CD4-positive, alpha-beta T cell treated with Interleukin-2 at 100 ng/mL for 4 hours (primary cell): ENCODE measurements at regions not wholly inside any gene's neighbourhood (a gene's known extent, or its start where the extent isn't known, plus 50 kb on each side); places are given as distances from the start of the nearest gene placed in this dataset.

ENCODE experiments used
- DNase-seq: peaks from one replicate; pipeline ENCODE4 v3.0.0-alpha.2; 2020; ENCODE audit warnings: low spot score

DNA sequence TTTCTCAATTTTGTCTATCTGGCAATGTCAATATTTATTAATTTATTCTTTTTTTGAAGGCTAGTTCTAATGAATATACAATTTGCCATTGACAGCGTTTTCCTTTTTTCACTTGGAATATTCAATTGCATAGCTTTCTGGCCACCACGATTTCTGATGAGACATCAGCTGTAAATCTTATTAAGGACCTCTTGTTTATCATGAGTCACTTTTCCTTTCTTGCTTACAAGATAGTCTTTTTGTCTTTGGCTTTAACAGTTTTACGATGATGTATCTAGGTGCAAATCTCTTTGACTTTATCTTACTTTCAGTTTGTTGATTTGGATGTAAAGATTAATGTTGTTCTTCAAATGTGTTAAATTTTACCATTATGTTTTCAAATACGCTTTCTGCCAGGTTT lies 991.6 kb upstream of the SLC10A2 start:
- no peak for DNase-seq

DNA sequence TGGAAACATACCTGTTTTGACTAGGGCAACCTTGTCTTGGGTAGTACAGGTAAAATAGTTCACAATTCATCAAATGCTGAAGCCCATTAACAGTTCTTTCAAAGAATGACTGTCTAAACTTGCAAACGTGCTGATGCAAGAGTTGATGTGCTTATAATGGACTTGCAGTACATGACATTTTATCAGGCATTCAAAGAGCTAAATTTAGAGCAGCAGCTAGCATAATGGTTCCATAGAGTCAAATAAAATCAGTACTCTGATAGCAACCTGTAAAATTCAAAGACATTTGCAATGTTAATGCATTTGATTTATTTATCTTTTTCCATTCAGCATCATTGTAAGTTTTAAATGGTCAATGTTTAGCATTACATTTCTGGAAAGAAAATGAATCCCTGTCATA lies 979.7 kb upstream of the SLC10A2 start:
- DNase-seq = no peak

DNA sequence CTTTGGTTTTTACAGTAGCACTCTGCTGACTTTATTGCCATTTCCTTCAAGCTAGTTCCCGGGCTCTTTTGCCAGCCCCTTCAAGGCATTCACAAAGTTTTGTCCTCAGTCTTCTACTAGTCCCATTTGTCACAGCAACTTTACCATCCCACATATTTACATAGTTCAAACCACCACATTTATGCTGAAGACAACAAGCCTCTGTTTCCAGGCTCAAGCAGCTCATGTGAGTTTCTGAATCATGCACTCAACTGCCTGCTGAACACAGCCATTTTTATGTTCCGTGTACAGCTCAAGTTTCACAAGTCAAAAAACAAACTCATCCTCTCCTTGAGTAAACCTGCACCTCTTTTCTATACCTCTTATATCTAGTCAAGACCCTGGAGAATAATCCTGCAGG lies 977.0 kb upstream of the SLC10A2 start:
- DNase-seq = no peak

DNA sequence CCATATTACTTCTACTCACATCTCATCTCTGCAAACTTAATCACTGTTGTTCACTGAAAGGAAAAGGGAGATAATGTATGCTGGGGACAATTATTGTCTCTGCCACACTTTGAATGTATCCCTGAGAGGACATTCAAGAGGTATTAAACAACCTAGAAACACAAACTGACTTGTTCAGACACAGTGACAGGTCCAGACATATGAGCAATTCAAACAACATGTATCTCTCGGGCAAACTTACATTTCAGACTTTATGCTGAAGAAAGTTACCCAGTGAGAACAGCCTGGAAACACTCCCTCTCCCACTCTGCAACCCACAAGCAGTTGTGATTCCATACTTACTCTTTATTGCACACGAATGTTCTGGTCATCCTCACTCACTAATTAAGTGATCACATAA lies 968.7 kb upstream of the SLC10A2 start:
- DNase-seq = no peak

DNA sequence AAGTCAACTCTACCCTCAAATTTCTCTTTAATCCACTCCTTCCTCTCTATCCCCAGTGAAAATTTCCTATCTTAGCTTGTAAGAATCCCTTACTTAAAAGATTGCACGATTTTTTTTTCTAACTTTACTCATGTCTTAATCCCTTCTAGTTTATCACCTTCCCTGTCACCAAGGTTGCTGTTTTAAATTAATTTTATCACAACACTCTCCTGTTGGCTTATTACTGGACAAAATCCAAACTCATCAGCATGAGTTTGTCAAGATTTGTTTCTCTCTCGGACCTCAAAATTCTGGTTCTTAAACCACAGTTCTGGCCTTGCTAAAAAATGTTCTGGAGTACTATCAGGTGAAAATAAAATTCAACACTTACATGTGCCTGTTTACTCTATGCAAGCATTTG lies 959.1 kb upstream of the SLC10A2 start:
- DNase-seq = no peak

DNA sequence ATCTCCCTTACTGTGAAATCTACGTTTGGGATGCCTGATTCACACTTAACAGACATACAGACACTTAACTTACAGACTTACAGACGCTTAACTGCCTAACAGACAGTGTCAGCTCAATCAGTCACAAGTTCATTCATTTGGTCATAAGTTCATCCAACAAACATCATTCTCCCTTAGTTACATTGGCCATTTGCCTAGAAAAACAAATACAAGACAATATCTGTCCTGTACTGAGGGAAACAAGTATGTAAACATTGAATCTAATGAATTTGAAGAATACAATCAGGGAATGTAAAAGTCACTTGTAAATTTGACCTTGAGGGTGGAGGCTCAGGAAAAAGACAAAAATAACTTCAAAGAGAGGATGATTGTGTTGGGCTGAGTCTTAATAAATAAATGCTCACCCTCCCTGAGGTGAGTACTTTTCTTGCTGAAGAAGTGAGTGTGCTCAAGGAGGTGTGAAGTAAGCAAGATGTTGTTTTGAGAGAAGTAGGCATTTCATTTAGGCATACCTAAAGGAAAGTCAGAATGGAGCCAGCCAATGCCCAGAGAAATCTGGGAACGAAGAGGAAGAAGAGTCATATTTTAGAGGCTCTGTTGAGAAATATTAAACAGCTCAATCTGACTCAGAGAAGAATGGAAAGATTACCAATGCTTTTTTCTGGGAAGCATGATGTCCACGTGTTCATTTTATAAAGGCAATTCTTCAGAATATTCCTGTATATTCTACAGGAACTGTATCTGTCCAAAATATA lies 958.4 kb upstream of the SLC10A2 start:
- DNase-seq = no peak

DNA sequence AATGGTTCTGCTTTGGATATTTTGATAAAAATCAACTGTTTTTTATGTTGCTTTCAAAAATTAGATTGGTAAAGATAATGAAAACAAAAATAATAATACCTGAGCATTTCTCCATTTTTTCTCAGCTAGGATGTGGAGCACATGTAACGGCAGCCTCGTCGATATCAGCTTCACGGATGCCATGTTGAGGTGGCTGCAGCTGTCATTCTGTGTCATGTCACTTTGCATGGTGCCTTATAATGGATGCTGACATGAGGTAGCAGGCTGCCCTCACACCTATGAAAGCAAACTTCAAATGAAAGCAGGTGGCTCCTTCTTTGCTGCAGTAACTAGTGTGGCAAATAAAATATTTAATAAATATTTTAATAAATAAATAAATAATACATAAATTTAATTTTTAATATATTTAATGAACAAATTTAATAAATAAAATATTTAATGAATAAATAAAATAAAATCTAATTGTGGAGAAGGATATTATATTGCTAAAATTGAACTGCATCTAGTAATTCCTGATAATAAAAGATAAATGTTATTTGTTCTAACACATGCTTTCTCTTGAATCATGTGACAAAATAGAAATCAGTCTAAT lies 955.7 kb upstream of the SLC10A2 start:
- no peak for DNase-seq

- DNase-seq = no peak
Observed at GRCh38 chr13:104017317-104017716, 951.1 kb upstream of the SLC10A2 start.

GRCh38 chr13:104015646-104016396 lies 949.6 kb upstream of the SLC10A2 start:
- no peak for DNase-seq

DNA sequence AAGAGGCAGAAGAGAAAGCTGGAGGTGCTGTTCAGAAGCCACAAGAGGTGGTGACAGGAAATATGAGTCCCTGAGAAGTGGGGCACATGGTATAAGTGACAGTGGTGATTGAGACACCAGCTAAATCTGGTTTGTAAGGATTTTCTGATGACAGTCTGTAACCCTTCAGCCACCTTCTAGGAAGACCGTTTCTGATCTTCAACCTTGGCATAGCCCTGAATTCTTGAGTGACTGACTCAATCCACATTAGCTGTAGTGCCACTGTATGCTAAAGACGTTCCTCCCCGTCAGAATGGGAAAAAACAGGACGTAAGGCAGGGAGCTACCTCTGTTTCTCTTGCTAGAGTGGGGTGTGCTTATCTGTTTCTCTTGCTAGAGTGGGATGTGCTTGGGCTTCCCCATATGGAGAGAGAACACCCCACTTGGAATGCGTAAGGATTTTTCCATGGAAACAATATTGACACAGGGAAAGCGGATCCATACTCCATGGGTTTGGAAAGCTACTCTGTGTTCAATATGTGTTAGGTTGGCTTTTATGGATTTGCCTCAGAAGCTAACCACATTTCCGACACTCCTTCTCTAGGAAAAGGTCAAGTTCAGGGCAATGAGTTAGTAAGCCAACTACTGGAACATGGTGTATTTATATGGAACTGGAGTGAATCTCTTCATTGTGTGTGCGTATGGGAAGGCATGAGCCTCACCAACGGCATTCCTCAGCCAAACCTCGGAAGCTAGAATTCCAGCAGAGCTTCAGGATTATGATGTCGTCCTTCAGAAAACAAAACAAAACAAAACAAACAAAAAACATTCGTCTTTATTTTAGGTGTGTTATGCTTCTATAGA lies 948.8 kb upstream of the SLC10A2 start:
- DNase-seq = no peak

DNA sequence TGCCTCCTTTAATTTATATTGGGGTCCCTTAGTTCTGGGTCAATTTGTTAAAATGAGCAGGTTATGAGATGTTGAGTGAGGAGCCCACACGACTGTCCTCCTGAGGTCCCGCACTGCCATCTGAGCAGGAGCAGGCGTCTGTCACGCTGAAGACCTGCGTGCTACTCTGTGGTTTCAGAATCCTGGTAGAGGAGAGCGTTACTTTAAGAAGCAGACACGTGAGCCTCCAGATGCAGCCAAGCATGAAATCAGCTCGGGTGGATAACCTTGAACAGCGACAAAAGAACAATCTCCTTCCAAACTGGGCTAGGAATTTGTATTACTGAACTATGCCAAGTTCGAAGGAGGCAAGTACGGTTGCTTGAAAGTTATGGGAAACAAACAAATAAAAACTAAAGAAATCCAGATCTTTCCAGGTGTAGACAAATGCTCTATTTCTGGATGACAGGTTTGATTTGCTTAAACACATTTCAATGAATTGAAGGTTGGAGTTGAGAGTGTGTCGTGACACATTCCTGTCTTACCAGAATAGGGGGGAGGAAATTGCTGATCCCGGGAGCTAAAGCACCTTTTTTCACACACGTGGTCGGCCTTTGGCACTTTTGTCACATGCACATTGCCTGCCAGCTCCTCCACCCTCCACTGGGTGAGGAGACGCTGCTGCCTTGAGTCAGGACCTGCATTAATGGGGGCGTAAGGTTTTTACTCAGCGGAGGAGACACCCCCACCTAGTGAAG lies 945.5 kb upstream of the SLC10A2 start:
- DNase-seq = no peak

- no peak for DNase-seq
Observed at GRCh38 chr13:104008541-104009435, 942.6 kb upstream of the SLC10A2 start.

GRCh38 chr13:104008075-104008474 lies 941.9 kb upstream of the SLC10A2 start:
- DNase-seq = no peak

DNA sequence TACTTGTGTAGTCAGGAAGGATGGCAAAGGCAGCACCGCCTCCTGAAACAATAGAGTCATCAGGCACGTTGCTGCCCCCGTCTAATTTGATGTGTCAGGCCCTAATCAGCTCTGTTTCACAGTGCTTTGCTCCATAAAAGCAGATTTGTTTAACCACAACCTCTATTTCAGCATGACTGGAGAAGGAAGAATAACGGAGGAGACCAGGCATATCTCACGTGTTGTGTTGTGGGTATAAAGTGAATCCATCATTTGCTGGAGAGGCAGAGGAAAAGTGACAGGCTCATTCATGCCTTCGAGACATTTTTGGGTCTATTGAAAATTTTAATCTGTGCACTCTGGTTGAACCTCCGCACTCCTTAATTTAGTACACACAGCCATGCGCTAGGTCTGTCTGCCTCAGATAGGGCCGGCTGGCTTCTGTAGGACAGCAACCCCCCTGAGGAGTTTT lies 940.4 kb upstream of the SLC10A2 start:
- DNase-seq = no peak

GRCh38 chr13:104004572-104004971 lies 938.4 kb upstream of the SLC10A2 start:
- no peak for DNase-seq

GRCh38 chr13:104002216-104002615 lies 936.0 kb upstream of the SLC10A2 start:
- DNase-seq = no peak

DNA sequence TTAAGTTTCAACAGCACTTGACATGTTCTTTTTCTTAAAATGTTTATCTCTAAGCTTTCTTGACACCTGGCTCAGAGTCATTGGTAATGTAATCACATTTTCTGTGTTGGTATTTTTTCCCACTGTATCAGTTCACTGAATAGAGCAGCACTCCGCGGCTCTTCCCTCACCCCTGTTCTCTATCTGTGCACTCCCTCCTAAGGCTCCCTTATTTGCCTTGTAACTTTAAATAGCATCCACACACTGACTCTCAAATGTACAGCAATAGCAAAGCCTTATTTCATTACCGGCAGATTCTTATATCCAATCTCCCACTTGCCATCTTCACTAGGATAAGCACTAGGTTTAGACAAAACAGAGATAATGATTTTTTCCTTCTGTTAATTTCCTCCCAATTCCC lies 935.5 kb upstream of the SLC10A2 start:
- DNase-seq = no peak

GRCh38 chr13:103996733-103997132 lies 930.5 kb upstream of the SLC10A2 start:
- no peak for DNase-seq

GRCh38 chr13:103983948-103984347 lies 917.7 kb upstream of the SLC10A2 start:
- no peak for DNase-seq

GRCh38 chr13:103976371-103976770 lies 910.2 kb upstream of the SLC10A2 start:
- no peak for DNase-seq

DNA sequence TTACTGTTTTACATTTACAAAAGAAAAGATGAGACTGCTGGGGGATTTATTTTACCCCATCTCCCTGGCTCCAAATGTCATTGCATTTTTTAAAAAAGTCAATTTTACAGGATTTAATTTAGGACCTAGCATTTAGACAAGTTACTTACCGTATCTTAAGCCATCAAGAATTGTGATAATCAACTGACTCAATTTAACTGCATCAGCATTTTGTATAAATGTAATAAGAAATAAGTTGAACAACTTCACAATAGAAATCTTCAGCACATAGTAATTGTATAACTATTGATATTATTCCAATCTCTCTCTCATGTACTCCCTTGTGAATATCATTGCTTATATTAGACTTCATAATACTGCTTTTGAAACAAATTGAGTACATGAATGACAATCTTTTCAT lies 907.5 kb upstream of the SLC10A2 start:
- no peak for DNase-seq
